Ecto neural progenitor cell (in vitro differentiated cells): ENCODE measurements at regions not wholly inside any gene's neighbourhood (a gene's known extent, or its start where the extent isn't known, plus 50 kb on each side); places are given as distances from the start of the nearest gene placed in this dataset.

Experiments
- DNase-seq: peaks from one replicate; pipeline ENCODE4 v3.0.0-alpha.2; 2018; ENCODE audit warnings: low spot score

DNA sequence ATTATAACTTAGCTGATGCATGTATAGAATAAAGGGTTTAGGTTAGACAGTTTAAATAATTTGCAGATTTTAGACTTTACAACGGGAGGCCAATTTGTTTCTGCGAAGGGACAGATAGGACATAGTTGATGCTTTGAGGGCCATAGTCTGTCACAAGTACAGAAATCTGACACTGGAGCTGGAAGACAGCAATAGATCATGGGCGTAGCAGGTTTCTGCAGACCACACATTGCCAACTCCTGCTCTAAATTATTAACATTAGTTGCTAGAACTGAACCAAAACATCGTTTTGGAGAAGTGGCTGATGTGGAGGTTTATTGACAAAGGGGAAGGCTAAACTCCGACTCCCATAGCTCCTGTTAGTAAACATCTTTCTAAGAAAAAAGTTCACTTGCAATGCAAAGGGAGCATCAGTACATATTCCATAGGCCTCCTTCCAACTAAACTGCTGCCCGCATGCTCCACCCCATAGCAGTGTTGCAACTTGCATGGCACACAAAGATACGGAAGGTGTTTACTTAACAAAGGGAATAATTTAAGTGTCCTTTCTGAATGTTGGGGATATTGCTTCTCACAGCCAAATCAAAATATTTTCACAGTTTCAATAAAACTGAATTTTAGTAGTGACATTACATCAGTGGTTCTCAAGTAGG, 862.0 kb upstream of the CXADR start:
- no peak for DNase-seq

DNA sequence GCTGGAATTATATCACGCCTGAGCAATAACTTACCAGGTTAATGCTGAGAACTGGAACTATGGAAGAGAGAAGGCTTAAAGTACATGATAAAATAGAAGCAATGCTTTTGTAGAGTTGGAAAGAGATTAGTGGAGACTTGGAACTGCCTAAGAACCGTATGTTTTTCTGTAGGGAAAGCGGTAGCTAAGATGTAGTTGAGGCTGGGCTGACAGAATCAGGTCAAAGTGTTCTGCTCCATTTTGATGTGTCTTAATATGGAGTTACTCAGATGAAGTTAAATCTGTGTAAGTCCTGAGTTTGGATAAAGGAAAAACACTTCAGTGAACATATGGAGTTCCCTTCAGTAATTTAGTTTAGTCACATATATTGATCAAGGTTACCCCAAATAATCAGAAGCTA, 860.9 kb upstream of the CXADR start:
- DNase-seq: no peak

DNA sequence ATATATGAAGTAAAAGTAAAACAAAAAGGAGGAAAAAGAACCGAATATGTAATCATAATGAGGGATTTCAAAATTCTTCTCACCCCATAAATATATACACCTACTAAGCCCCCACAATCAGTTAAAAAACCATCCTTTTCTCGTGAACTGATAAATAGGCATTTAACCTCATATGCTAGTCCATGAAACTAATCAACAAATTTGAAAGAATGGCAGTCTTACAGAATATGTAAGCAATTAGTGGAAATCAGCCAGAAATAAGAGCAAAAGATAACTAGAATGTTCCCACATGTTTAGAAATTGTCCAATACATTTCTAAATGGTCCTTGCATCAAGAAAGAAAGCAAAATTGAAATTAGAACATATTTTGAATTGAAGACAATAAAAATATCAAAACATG, 849.4 kb upstream of the CXADR start:
- no peak for DNase-seq

DNA sequence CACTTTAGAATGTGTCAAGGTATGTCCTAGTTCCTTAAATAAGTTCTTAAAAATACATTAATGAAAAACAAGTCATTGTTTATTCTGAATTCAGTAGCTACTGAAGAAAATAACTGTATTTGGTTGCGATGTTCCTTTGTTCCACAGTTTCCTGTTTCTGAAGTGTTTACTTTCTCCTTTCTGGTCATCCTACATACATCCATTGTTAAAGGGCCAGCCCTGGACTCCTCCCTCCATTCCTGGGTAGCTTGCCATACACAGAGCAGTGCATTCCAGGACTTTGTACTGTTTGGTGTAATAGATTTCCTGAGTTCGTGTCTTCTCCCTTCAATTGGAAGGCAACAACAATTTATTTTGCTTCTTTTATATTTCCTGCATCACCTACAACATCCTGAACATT, 845.4 kb upstream of the CXADR start:
- DNase-seq: no peak

DNA sequence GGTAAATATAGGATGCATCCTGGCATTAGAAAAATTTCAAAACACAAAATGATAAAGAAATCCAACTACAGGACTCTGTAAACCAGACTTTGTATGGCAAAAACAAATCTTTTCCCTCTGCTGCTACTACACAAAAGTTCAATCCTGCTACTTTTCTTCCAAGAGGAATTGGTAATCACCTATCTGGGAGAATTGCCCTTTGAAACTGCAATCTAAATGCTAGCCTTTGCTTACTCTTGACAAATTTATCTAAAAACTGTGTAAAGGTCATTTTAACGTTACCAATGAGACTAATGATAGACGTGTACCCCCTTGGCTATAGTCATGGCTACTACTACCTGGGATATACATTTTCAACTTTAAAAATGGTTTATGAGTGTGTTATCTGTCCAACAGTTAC, 837.9 kb upstream of the CXADR start:
- no peak for DNase-seq

DNA sequence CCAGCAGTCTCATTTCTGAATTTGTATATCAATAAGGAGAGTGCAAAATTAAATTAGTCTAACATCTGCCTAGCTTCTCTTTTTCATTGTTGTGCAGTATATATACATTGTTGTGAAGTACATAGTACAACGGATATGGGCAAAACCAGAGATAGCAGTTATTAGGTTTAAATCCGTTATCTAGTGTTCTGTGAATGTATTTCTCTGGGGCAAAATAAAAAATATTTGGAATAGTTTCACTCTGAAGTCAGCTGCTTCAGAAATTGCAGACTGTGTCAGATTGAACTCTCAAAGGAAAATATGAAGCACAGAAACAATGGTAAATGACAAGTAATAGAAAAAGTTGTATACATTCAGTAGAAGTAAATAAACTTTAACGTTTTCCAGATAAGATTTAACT, 836.5 kb upstream of the CXADR start:
- no peak for DNase-seq

DNA sequence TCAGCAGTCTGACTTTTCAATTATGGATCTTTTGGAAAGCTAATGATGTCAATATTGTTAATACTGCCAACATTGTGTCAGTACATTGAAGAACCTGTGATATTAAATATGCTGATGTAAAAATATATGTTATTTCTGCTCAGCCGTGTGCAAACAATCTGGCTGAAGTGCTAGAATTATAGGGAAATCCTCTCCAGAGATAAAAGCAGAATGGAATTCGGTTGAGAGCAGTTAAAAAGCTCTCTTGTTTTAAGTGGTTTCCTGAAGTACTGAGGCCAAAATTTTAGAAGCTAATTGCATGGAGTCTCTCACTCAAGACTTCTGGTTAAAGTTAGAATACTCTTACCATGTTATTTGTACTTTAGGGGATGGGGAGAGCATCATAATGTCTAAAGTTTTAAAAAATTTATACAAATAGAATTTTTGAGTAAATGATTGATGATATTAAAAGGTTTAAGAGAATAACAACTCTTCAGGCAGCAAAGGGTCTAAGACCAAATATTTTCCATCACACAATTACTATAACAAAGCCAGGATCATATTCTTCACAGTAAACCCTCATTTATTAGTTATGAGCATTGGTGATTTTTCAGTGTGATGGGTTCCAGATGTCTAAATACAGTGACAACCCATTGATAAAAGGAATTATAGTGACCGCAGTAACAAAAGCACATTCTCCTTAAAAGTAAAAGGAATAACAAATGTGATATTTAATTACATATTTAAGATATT, 834.2 kb upstream of the CXADR start:
- no peak for DNase-seq

DNA sequence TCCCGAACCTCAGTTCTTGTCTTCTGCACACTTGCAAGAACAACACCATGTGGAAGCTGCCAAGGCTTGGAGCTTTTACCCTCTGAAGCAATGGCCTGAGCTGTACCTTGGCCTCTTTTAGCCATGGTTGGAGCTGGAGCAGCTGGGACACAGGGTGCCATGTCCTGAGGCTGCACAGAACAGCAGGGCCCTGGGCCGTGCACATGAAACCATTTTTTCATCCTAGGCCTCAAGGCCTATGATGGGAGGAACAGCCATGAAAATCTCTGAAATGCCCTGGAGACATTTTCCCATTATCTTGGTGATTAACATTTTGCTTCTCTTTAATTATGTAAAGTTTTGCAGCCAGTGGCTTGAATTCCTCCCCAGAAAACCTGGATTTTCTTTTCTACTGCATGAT, 817.8 kb upstream of the CXADR start:
- DNase-seq: no peak

DNA sequence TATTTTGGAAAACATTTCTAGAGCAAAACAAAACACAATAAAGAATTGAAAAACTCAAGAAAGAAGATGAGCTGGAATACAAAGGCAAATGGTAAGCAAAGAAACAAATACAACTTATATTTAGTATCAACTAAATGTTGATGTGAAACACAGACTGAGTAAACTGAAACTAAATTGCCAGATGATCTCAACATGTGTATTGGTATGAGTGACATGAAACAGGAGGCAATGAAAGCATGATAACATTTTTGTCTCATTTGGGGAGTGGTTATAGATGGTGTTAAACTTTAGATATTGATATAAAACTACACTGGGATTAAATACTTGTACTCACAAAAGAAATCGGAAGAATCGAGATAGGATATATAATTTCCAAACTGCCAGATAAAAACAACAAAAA, 805.6 kb upstream of the CXADR start:
- DNase-seq: no peak

DNA sequence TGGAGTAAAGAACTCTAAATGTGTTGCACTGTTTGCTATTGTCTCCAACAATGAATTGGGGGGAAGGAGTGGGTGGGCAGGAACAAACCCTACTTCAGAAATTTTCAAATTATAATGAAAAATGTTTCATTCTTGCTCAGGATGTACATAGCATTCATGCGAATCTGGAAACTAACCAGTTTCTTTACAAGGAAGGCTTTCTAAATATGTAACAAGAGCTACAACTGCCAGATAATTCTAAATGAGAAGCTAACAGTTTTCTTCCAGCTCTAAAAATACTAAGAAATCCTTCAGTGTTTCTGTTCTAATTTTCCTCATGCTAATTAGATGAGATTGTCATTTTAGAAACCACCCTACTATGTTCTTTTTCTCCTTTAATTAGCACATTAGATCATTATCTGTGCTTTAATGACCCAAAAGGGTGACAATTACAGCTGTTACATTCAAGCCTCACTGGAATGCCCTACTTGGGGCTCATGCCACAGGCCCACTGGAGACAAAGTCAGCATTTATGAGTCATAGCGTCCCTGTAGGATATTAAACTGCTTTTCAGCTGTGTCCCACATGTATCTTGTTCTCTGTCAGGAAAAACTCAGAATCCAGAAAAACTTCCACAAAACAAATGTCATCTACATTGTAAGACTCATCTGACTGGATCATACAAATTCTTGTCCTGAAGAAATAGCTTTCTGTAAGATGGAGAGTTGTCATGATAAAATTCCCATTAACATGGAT, 804.6 kb upstream of the CXADR start:
- DNase-seq: no peak

DNA sequence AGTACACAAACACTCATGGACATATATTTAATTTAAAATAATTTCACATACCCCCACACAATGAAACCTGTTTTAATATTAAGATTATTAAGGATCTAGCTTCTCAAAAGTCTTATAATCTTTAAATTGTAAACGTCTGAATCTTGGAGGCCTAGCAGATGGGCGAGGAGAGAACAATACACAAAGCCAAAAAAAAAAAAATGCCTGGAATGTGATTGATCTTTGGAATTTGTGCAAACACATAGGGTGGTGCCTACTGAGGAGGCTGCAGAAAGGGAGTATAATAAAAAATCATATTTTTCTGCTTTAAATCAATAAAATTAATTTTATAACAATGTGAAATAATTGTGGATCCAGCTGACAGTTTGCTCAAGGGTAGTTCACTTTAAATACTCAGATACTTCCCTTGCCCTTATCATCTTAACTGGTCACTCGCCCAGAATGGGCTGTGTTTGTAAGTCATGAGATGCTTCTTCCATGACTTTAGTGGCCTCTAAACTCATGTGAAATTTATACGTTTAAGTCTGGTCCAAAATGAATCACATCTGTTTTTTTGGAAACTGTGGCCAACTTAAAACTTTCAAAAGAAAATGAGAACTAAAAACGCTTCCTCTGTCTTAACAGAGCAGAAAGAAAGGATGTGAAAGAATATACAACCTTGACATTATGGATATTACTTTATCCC, 802.8 kb upstream of the CXADR start:
- no peak for DNase-seq

DNA sequence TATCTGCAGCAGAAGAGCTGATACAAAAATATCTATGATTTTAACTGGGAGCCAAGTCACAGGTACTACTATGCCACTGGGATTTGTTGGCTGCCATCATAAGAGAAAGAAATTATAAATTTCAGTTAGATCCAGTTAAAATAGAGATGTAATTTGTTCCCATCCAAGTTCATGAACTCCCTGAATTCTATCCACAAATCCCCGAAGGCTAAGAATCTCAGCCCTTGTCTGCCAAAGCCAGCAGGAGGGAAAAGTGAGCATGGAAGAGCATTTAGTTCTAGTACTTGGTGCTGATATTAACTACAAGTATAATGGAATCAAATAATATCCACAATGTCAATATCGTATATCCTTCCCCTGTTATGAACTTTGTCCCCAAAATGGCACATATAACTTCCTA, 801.1 kb upstream of the CXADR start:
- no peak for DNase-seq

DNA sequence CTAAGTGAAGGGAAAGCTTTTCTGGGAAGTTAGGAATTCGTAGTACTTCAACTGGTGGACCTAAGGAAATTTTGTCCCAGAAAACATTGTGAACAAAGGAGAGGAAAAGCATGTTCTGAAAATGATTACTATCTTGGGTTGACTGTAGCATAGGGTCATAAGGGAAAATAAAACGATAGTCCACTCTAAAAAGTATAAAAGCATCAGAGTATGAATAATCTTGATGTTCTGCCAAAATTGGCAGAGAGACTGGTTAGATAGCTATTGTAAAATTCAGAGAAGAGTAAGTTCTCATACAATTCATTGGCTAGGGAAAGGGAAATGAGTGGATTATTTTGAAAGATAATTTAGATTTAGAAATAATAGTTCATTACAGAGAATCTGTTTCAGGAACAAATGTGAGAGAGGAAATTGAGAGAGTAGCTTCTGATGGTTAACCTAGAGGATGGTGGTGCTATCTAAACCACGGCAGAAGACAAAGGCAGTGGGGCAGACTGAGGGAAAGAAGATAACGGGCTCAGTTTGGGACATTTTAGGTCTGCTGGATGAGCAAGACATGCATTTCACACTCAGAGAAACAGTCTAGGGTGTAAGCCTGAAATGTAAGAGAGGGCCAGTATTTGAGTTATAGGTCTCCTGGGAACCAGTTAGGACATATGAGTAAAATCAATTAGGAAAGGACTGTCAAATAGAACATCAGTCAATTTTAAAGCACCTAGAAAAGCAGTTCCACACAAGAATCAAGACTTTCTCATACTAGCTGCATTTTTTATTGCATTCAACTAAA, 799.3 kb upstream of the CXADR start:
- no peak for DNase-seq

DNA sequence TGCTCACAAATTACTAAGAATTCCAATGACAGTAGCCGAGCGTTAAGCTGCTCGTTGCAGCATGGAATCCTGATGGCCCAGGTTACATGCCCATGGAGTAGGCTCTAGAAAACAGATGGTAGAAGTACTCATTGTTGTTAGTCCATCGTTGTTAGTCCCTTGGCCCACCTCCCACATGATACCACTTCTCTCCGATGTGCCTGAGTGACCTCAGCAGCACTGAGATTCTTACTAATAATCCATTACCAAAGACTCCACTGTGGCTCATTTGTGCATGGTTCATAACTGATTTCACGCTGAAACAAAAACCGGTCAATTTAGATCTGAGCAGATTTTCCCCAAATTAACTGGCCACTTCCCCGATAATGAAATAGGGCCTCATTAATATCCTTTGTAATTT, 772.3 kb upstream of the CXADR start:
- no peak for DNase-seq

DNA sequence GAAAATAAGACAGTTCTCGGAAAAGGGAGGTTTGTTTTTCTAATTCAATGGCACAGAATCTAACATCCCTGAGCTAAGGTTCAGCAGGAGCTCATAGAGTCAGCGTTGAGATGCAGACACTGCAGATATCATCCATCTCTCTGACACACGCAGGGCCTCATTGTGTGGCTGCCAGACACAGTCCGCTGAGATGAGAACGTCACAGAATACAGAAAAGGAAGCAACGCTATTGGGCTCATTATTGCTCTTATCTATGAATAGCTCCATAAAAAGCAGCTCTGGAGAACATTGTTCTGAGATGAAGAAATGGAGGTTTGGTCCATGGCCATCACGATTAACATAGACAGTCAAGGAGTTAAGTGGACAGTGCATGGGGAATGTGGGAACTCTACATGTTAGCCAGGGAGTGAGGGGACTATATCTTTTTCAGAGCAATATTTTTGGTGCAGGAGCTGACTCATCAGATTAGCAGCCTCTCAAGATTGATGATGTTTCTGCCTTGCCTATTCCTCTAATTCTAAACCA, 771.6 kb upstream of the CXADR start:
- DNase-seq: no peak

DNA sequence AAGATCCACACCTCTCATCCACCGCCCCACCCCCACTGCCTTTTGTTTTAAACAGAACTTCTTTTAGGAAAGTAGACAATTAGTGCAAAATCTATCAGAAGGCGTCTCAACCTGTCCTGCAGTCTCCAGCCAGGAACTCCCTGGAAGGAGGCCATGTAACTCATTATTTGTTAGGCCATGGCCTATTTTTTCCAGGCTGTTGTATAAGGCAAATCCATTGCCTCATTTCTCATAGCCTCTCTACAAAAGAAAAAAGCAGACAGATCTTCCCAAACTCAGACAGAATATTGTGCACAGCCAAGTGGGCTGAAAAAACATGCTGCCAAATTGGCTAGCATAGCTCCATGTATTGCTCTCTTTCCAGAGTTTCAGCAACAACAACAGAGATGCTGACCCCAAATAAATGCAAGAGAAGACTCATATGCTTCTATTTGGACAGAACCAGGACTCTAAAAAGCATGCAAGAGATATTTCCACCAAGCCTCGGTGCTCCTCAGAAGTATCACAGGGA, 770.7 kb upstream of the CXADR start:
- DNase-seq: no peak

DNA sequence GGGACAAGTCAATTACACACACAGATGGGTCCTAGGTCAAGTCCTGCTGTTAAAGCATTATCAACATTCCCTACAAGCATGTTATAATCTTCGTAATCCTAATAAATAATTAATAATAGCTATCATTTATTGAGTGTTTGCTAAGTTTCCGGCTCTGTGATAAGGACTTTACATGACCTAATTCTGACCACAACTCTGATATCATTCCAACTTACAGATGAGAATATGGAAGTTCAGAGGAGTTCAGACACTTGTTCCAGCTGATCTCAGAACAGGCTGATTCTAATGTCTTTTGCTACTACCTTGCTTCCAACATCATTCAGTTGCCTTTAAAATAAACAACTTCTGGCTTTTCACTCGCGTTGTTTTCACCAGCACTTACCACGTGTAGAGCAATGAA, 770.1 kb upstream of the CXADR start:
- no peak for DNase-seq

DNA sequence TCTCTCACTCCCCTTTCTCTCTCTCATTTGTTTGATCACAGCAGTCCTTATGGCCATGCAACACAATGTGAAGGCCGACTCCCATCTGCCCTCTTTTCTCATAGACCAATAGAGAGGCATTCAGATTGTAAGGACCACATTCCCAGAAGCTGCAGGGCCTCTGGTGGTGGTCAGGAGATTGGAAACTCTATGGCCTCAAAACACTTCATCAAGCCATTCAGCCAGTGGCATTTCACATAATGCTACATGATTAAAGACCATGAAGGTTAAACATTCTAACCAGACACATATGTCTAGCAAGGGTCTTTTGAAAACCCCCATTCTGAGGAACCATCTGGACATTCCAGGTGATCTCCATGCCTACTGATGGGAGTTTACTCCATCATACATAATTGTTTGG, 769.5 kb upstream of the CXADR start:
- DNase-seq: no peak

DNA sequence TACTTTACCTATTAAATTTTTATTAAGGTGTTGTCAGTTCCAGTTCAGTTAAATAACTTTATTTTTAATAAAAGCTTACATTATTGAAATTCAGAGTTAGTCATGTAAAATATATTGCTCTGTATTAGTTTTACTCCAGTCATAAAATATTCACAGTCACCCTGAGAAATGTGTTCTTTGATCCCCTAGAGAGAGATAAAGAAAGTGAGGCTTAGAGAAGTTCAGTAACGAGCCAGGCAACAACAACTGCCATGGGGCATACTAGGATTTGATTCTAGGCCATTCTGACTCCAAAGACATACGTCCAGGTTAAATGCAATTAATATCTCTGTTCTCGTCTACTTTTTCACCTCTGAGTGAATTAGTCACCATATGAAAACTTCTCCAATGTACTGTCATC, 761.9 kb upstream of the CXADR start:
- no peak for DNase-seq

DNA sequence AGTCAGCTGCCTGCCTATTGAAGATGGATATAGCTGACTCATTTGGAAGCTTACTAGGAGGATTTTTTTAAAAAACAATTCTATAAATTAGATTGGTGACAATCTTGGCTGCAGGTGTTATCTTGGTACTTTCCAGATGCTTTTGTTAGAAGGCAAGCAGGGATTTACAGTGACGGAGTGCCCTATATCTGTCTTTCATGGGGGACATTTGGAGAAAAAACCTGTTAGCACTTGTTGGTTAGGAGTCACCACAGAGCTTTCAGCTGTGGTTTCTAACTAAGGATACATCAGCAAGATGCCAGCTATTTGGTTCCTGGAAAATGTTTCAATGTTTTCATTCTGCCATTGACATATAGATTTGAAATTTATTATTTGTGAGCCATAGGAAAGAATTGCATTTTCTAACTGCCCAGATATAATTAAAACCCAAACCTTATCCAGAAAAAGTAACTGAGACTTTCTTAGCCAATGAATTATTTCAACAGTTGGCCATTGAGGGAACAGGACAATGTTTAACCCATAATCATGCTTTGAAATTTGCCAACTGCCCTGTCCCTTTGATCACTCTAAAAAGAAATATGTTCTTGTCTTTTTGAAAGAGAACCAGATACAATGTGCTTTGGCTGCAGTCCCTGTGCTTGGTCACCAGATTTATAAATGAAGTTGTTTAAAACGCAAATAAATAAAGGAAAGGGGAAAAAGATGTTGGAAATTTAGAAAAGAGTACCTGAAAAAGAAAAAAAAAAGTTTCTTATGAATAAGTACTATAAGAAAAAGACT, 761.0 kb upstream of the CXADR start:
- DNase-seq: no peak

DNA sequence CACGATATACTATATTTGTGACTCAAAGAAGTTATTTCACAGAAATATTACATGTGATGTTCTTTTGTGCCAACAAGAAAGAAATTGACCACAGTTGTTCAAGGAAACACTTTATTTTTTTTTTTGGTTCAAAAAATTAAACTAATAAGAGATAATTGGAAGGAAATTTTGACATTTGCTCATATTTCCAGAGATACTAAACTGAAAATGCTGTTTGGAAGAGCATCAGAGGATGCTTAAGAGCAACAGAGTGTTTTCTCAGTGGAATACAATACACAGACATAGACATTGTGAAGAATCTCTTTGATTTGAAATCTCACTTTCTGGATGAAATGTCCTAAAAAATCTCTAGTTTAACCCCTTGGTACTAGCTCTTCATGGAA, 760.4 kb upstream of the CXADR start:
- no peak for DNase-seq
